Neural cell (in vitro differentiated cells): ENCODE measurements at regions not wholly inside any gene's neighbourhood (a gene's known extent, or its start where the extent isn't known, plus 50 kb on each side); places are given as distances from the start of the nearest gene placed in this dataset.

Experiments
- CTCF ChIP-seq: fragments of 450-650 bp; IDR thresholded peaks from 2 replicates; pipeline ENCODE4 v1.5.1; 2014; ENCODE audit warnings: antibody characterized with exemption, mild to moderate bottlenecking, moderate library complexity; ENCODE audit not compliant: poor library complexity, severe bottlenecking
- EZH2 ChIP-seq: fragments of 200-600, 300-800 bp; shearing (Covaris generic), sonication (generic); IDR thresholded peaks from 2 replicates; pipeline ENCODE4 v1.6.1; 2014; ENCODE audit warnings: antibody characterized with exemption, low read length, borderline replicate concordance, mild to moderate bottlenecking; ENCODE audit not compliant: insufficient read depth, poor library complexity, severe bottlenecking
- POLR2AphosphoS5 ChIP-seq: IDR thresholded peaks from 2 replicates; pipeline ENCODE4 v1.6.1; 2012
- RAD21 ChIP-seq: fragments of 450-650 bp; conservative IDR thresholded peaks from 2 replicates; pipeline ENCODE4 v1.6.1; 2014; ENCODE audit warnings: antibody characterized with exemption, mild to moderate bottlenecking, moderate library complexity
- TAF1 ChIP-seq: IDR thresholded peaks from 2 replicates; pipeline ENCODE4 v1.6.1; 2012; ENCODE audit warnings: low read depth

GRCh38 chr4:176571206-176571605 lies 221.5 kb downstream of the VEGFC start:
- TF ChIP-seq CTCF: no peak
- no peak for TF ChIP-seq TAF1
- TF ChIP-seq POLR2AphosphoS5: no peak
- TF ChIP-seq EZH2: no peak
- TF ChIP-seq RAD21: no peak
